ENCODE measurements at regions not wholly inside any gene's neighbourhood (a gene's known extent, or its start where the extent isn't known, plus 50 kb on each side); places are given as distances from the start of the nearest gene placed in this dataset.

GRCh38 chrX:1734806-1735205, 119.9 kb downstream of the ASMT start:
- no peaks in the 10 kb centered on the region for H3K36me3 ChIP-seq (ENCODE audit: control insufficient read depth, insufficient read depth, low read length)
- Mint-ChIP-seq H3K36me3 (ENCODE audit: insufficient read depth, unreplicated experiment) (no peaks in the 10 kb centered on the region), H3K27me3 (ENCODE audit: insufficient read depth, unreplicated experiment) (no peaks in the 10 kb centered on the region), H3K4me3 (ENCODE audit: unreplicated experiment) (no peak overlapping the region), H3K4me1 (ENCODE audit: low read depth, unreplicated experiment) (no peaks in the 10 kb centered on the region), H3K27ac (ENCODE audit: unreplicated experiment) (no peak overlapping the region), H3K9me3 (ENCODE audit: unreplicated experiment) (peaks cover 7% of the 10 kb centered on the region)
- no peaks in the 10 kb centered on the region for H3K4me1 ChIP-seq
- intact Hi-C loops (cut with micrococcal nuclease; ENCODE audit: unreplicated experiment) = no loop called here
- H3K27me3 ChIP-seq (replicated peaks; ENCODE audit: control insufficient read depth, insufficient read depth, low read length) = no peaks in the 10 kb centered on the region
- no peak for TF ChIP-seq CTCF (IDR thresholded peaks at IDR 0.05; ENCODE audit: insufficient read depth in 1 of 2, low read depth in 1 of 2, low read length in 1 of 2, severe bottlenecking in 1 of 2, unreplicated experiment in 1 of 2)
- H3K9me3 ChIP-seq = no peaks in the 10 kb centered on the region
- ChIA-PET POLR2A (no interaction called here), CTCF (no interaction called here)
- DNase-seq = no peak
- H3K4me3 ChIP-seq (ENCODE audit: low read depth, low read length) = no peak overlapping the region
- no TSS peak for BruUV-seq (replicated peaks)

- intact Hi-C loops (cut with micrococcal nuclease; ENCODE audit: unreplicated experiment) = no loop called here
- Mint-ChIP-seq H3K36me3 (ENCODE audit: insufficient read depth, unreplicated experiment) (no peaks in the 10 kb centered on the region), H3K27ac (ENCODE audit: unreplicated experiment) (no peak overlapping the region), H3K9me3 (ENCODE audit: unreplicated experiment) (peaks cover 26% of the 10 kb centered on the region), H3K4me3 (ENCODE audit: unreplicated experiment) (no peak overlapping the region), H3K4me1 (ENCODE audit: low read depth, unreplicated experiment) (no peaks in the 10 kb centered on the region), H3K27me3 (ENCODE audit: insufficient read depth, unreplicated experiment) (no peaks in the 10 kb centered on the region)
- POLR2A ChIA-PET = no interaction called here
- Histone ChIP-seq H3K9me3 (no peaks in the 10 kb centered on the region), H3K36me3 (ENCODE audit: control insufficient read depth, insufficient read depth, low read length) (no peaks in the 10 kb centered on the region), H3K27me3 (replicated peaks; ENCODE audit: control insufficient read depth, insufficient read depth, low read length) (no peaks in the 10 kb centered on the region), H3K4me3 (ENCODE audit: low read depth, low read length) (no peak overlapping the region), H3K4me1 (no peaks in the 10 kb centered on the region)
- CTCF ChIA-PET = no interaction called here
- DNase-seq = peak in 1 of 2 experiments; percentile 8
- no TSS peak for BruUV-seq (replicated peaks)
- TF ChIP-seq CTCF (IDR thresholded peaks at IDR 0.05; ENCODE audit: insufficient read depth in 1 of 2, low read depth in 1 of 2, low read length in 1 of 2, severe bottlenecking in 1 of 2, unreplicated experiment in 1 of 2) = no peak
Observed at GRCh38 chrX:1741816-1742394, 127.0 kb downstream of the ASMT start.

GRCh38 chrX:1743105-1743504, 128.2 kb downstream of the ASMT start:
- Mint-ChIP-seq H3K4me3 (ENCODE audit: unreplicated experiment) (no peak overlapping the region), H3K27me3 (ENCODE audit: insufficient read depth, unreplicated experiment) (no peaks in the 10 kb centered on the region), H3K4me1 (ENCODE audit: low read depth, unreplicated experiment) (no peaks in the 10 kb centered on the region), H3K27ac (ENCODE audit: unreplicated experiment) (no peak overlapping the region), H3K36me3 (ENCODE audit: insufficient read depth, unreplicated experiment) (no peaks in the 10 kb centered on the region), H3K9me3 (ENCODE audit: unreplicated experiment) (peaks cover 23% of the 10 kb centered on the region)
- H3K4me3 ChIP-seq (ENCODE audit: low read depth, low read length) = no peak overlapping the region
- BruUV-seq (replicated peaks) = no TSS peak
- no peak for TF ChIP-seq CTCF (IDR thresholded peaks at IDR 0.05; ENCODE audit: insufficient read depth in 1 of 2, low read depth in 1 of 2, low read length in 1 of 2, severe bottlenecking in 1 of 2, unreplicated experiment in 1 of 2)
- intact Hi-C loops (cut with micrococcal nuclease; ENCODE audit: unreplicated experiment) = no loop called here
- DNase-seq = no peak
- CTCF ChIA-PET = no interaction called here
- no peaks in the 10 kb centered on the region for H3K4me1 ChIP-seq
- POLR2A ChIA-PET = no interaction called here
- no peaks in the 10 kb centered on the region for H3K36me3 ChIP-seq (ENCODE audit: control insufficient read depth, insufficient read depth, low read length)
- no peaks in the 10 kb centered on the region for H3K27me3 ChIP-seq (replicated peaks; ENCODE audit: control insufficient read depth, insufficient read depth, low read length)
- no peaks in the 10 kb centered on the region for H3K9me3 ChIP-seq

Data from Caco-2 (cell line).